T-cell (primary cell): ENCODE measurements at regions not wholly inside any gene's neighbourhood (a gene's known extent, or its start where the extent isn't known, plus 50 kb on each side); places are given as distances from the start of the nearest gene placed in this dataset.

ENCODE experiments used
- ATAC-seq, 4 experiments: fragments of 200-7000 bp in 3 of 4; fragments of 150-1000 bp in 1 of 4; cut with Tn5 transposase; replicated peaks in 1 of 4; 1 replicate in 3 of 4; 2 replicates in 1 of 4; pipeline ENCODE4 v1.10.0; 2021; ENCODE audit warnings: moderate library complexity in 3 of 4, mild to moderate bottlenecking in 2 of 4, moderate number of reproducible peaks in 1 of 4
- CTCF ChIA-PET, 2 donors: fragments of 300-600 bp; sonication (Branson Sonifier 250); formaldehyde crosslinking; loops; one replicate each; lab custom pipeline; 2022; ENCODE audit warnings: antibody characterized with exemption in 2 of 2; lab: Charles Lee
- POLR2A ChIA-PET, 2 donors: fragments of 300-600 bp; sonication (Branson Sonifier 250); formaldehyde crosslinking; loops; one replicate each; lab custom pipeline; 2022; ENCODE audit warnings: antibody characterized with exemption in 2 of 2; lab: Charles Lee
- DNase-seq, 35 experiments: peaks; one replicate each; pipeline versions ENCODE4 v3.0.0 to v3.0.0-alpha.2; 2013 to 2023
- H3K27ac ChIP-seq: one replicate; pipeline ENCODE4 v1.5.1; 2013; ENCODE audit warnings: low read length
- H3K27me3 ChIP-seq, 2 experiments: replicated peaks in 1 of 2; 1 replicate in 1 of 2; 2 replicates in 1 of 2; pipeline versions ENCODE4 v1.6.1 to v1.7.0; 2013; ENCODE audit warnings: low read length in 1 of 2, mixed read lengths in 1 of 2; ENCODE audit not compliant: control insufficient read depth in 2 of 2, insufficient read depth in 2 of 2; ENCODE audit errors: extremely low read depth in 1 of 2
- H3K36me3 ChIP-seq, 2 donors: 1 replicate in 1 of 2; 2 replicates in 1 of 2; pipeline versions ENCODE4 v1.6.1 to v1.7.0; 2013; ENCODE audit warnings: low read length in 1 of 2; ENCODE audit not compliant: control insufficient read depth in 2 of 2, insufficient read depth in 1 of 2; ENCODE audit errors: extremely low read depth in 1 of 2
- H3K4me1 ChIP-seq, 2 experiments: 1 replicate in 1 of 2; 2 replicates in 1 of 2; pipeline versions ENCODE4 v1.6.1 to v1.7.0; 2013; ENCODE audit warnings: low read length in 2 of 2, mixed read lengths in 1 of 2; ENCODE audit not compliant: insufficient read depth in 2 of 2, control insufficient read depth in 1 of 2; ENCODE audit errors: extremely low read depth in 1 of 2
- H3K4me3 ChIP-seq, 2 donors: 1 replicate in 1 of 2; 2 replicates in 1 of 2; pipeline versions ENCODE4 v1.5.1 to v1.7.0; 2013; ENCODE audit warnings: mild to moderate bottlenecking in 2 of 2, low read length in 1 of 2, moderate library complexity in 1 of 2; ENCODE audit not compliant: control insufficient read depth in 1 of 2; ENCODE audit errors: extremely low read depth in 1 of 2
- H3K9me3 ChIP-seq: 2 replicates; pipeline ENCODE4 v1.7.0; 2013
- H3K27ac Mint-ChIP-seq, 2 donors: one replicate each; pipeline ENCODE4 v1.8.0; 2020 to 2021; ENCODE audit warnings: mild to moderate bottlenecking in 2 of 2, mixed read lengths in 2 of 2
- H3K27me3 Mint-ChIP-seq, 2 donors: one replicate each; pipeline ENCODE4 v1.8.0; 2021 to 2022; ENCODE audit warnings: mixed read lengths in 2 of 2
- H3K36me3 Mint-ChIP-seq: one replicate; pipeline ENCODE4 v1.8.0; 2021; ENCODE audit warnings: mixed read lengths
- H3K4me1 Mint-ChIP-seq, 3 donors: one replicate each; pipeline ENCODE4 v1.8.0; 2020 to 2022; ENCODE audit warnings: mixed read lengths in 3 of 3, mild to moderate bottlenecking in 1 of 3
- H3K4me3 Mint-ChIP-seq, 3 donors: one replicate each; pipeline ENCODE4 v1.8.0; 2020 to 2022; ENCODE audit warnings: mild to moderate bottlenecking in 3 of 3, mixed read lengths in 3 of 3, moderate library complexity in 3 of 3
- H3K9me3 Mint-ChIP-seq, 3 donors: one replicate each; pipeline ENCODE4 v1.8.0; 2020 to 2022; ENCODE audit warnings: mixed read lengths in 3 of 3
- WGBS: methylation state at CpG from one replicate; pipeline ENCODE4 v1.1.5; 2013; ENCODE audit warnings: missing lambda C conversion rate; ENCODE audit not compliant: insufficient coverage; 5-methylcytosine and 5-hydroxymethylcytosine counted together

DNA sequence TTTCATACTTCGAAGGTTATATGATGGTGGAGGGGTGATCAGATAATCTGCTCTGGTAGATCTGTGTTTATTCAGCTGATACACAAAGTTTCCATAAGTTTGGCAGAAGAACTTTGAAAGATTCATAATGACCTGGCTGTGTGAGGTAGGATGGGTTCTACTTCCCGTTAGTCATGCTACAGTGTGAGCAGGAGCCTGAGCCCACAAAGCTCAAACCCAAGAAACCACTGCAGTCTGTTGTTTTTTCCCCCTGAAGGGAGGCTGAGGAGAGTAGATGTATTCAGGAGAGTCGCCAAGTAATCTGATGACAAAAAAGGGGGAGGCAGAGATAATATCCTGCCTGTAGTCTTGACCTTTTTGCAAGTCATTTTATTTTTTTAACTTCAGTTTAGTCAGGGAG, 52.8 kb upstream of the PPP3CA start:
- CTCF ChIA-PET, result no interaction called here
- no peak overlapping the region for H3K27ac ChIP-seq
- no peak overlapping the region for H3K4me3 Mint-ChIP-seq
- H3K36me3 Mint-ChIP-seq, result no peaks in the 10 kb centered on the region
- peaks cover 5 to 16% of the 10 kb centered on the region in 2 donors for H3K27me3 Mint-ChIP-seq
- no peak overlapping the region for H3K4me3 ChIP-seq
- peak in 1 of 4 experiments; percentile 37 for ATAC-seq
- H3K4me1 Mint-ChIP-seq, result peaks cover 0 to 6% (median 0%) of the 10 kb centered on the region in 3 donors
- DNase-seq, result no peak
- no peaks in the 10 kb centered on the region for H3K9me3 ChIP-seq
- no peaks in the 10 kb centered on the region for H3K27me3 ChIP-seq
- H3K27ac Mint-ChIP-seq, result no peak overlapping the region
- H3K4me1 ChIP-seq, result no peaks in the 10 kb centered on the region
- POLR2A ChIA-PET, result interaction anchor here in 1 of 2 donors (0.7 kb wide), 1 partner anchor 79 kb away, joined by 3 read pairs; no protein-coding TSS in a partner anchor
- WGBS, result 0% methylated on average over 1 of the region's 3 CpGs
- peaks cover 0 to 4% (median 4%) of the 10 kb centered on the region in 3 donors for H3K9me3 Mint-ChIP-seq
- no peaks in the 10 kb centered on the region for H3K36me3 ChIP-seq

DNA sequence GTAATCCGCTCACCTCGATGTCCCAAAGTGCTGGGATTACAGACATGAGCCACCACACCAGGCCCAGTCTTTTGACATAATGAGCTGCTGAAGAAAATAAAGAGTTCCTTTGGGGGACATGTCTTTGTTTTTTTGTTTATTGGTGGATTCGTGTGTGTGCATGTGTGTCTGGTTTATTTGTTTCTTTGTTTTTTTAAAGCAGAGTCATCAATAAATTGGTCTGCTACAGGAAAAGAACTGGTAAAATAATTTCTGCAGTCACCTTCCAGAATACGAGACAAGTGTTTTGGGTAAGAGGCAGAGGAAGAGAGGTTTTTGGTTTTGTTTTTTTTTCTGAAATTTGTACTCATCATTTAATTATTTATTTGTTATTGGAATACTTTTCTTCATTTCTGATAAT, 51.5 kb upstream of the PPP3CA start:
- H3K4me3 Mint-ChIP-seq, result no peak overlapping the region
- no peaks in the 10 kb centered on the region for H3K9me3 ChIP-seq
- H3K27ac ChIP-seq, result no peak overlapping the region
- DNase-seq (no peak), ATAC-seq (no peak)
- CTCF ChIA-PET, result interaction anchor here in 1 of 2 donors (0.7 kb wide), 1 partner anchor 13 kb away, joined by 3 read pairs; no protein-coding TSS in a partner anchor
- POLR2A ChIA-PET, result interaction anchor here (0.6 to 0.7 kb wide), 2 partner anchors 19 to 22 kb away, joined by 3 to 12 read pairs; no protein-coding TSS in a partner anchor
- peaks cover 0 to 6% (median 0%) of the 10 kb centered on the region in 3 donors for H3K4me1 Mint-ChIP-seq
- H3K27me3 ChIP-seq, result no peaks in the 10 kb centered on the region
- no peak overlapping the region for H3K27ac Mint-ChIP-seq
- H3K9me3 Mint-ChIP-seq, result peaks cover 0 to 1% (median 0%) of the 10 kb centered on the region in 3 donors
- peaks cover 7 to 16% of the 10 kb centered on the region in 2 donors for H3K27me3 Mint-ChIP-seq
- no peaks in the 10 kb centered on the region for H3K36me3 ChIP-seq
- 100% methylated on average over 1 of the region's 4 CpGs for whole genome bisulfite sequencing
- H3K4me3 ChIP-seq, result no peak overlapping the region
- H3K36me3 Mint-ChIP-seq, result no peaks in the 10 kb centered on the region
- H3K4me1 ChIP-seq, result no peaks in the 10 kb centered on the region
